ENCODE measurements at regions not wholly inside any gene's neighbourhood (a gene's known extent, or its start where the extent isn't known, plus 50 kb on each side); places are given as distances from the start of the nearest gene placed in this dataset.
"Not testable (repeated sequence)": the region's sequence is repeated elsewhere in the genome, so short reads cannot be mapped to it uniquely, and the experiment has no call there.

- not testable (repeated sequence) for TF ChIP-seq YY1 (IDR thresholded peaks at IDR 0.05; ENCODE audit: insufficient read depth, insufficient read length); SUZ12 (IDR thresholded peaks at IDR 0.05; ENCODE audit: extremely low read depth, insufficient read depth, insufficient read length)
Measured at GRCh38 chr12:25352942-25353341, 102.2 kb upstream of the KRAS start.

All from NT2/D1 (cell line).